ENCODE measurements at regions not wholly inside any gene's neighbourhood (a gene's known extent, or its start where the extent isn't known, plus 50 kb on each side); places are given as distances from the start of the nearest gene placed in this dataset.

DNA sequence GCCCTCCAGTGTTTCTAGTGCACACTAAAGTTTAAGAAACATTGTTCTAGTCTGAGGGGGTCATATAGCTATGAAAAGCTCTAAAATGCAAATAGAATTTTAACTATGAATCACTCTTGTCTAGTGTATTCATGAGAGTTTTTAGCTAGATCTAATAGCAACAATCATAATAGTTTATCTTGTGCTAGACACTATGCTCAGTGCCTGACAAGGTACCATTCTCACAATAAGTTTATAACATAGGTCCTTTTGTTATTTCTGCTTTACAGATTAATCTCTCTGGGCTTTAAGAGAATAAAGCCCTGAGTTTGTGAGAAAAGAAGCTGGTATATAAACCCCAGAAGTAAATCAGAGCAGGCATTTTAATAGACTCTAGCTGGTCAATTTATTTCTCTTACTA, 2120.7 kb downstream of the MAT2B start:
- DNase-seq = no peak

DNA sequence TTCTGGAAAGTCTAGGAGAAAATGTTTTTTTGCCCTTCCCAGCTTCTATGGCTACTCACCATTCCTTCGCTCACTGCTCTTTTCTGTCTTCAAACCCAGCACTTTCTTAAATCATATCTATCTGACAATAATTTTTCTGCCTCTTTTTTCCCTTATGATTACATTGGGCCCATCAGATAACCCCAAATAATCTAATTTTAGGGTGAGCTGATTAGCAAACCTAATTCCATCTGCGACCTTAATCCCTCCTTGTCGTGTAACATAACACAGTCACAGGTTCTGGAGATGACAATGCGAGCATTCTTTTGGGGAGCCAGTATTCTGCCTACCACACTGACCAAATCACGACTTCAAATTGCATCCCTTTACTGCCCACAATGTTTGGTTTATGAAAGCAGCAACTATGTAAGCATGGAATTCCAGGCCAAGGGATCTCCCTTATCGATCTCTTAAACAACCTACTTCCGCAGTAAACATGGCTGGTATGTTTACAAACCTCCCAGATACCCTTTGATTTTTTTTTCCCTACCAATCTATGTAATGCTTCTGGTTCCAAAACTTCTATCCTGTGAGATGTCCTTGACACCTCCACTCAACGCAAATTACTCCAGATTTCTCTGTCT, 2122.2 kb downstream of the MAT2B start:
- no peak for DNase-seq

DNA sequence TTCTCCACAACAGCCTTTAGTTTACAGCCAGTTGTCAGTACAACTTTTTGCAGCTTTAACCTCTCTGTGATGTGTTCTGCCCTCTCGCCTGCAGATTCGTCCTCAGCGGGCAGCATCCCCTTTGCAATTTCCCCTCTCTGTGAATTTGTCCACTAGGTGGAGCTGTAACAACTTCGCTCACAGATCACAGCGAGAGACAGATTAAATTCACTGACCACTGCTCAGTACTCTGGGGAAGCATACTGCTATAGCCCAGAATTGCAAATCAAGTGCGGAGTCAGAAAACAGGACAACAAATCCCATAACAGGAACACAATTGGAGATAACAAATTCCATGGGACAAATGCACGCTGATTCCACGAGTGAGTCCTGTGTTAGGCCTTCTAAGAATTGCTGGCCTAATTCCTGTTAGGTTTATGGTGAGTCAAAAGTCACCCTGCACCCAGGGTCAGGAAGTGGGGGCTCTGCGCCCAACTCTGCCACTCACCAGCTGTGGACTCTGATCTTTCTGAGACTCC, 2124.9 kb downstream of the MAT2B start:
- DNase-seq = peak; percentile 8

DNA sequence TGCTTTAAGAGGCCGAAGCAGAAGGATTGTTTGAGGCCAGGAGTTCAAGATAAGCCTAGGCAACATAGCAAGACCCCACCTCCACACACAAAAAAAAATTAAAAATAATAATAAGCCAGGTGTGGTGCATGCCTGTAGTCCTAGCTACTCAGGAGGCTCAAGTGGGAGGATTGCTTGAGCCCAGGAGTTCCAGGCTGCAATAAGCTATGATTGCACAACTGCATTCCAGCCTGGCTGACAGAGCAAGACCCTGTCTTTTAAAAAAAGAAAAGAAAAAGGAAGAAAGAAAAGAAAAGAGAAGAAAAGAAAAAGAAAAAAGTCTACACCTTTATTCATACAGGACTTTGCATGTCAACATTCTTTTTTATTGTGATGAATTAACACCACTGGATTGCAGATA, 2125.8 kb downstream of the MAT2B start:
- no peak for DNase-seq

DNA sequence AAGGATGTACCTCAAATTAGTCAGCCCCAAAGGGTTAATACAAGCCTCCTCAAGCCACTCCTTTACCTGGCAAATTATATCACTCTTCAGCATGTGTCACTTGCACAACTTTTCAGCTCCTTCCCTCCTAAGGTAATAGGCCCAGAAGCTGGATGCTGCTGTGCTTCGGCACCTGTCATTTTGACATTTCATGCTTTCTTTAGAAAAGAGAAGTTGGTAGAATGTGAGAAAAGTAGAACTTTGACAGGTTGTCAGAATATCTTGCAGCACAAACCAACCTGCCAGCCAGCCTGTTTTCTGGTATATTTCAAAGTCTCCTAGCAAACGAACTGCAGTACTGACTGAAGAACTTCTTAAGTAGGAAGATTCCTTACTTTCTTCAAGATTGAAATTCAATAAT, 2136.9 kb downstream of the MAT2B start:
- DNase-seq = no peak

DNA sequence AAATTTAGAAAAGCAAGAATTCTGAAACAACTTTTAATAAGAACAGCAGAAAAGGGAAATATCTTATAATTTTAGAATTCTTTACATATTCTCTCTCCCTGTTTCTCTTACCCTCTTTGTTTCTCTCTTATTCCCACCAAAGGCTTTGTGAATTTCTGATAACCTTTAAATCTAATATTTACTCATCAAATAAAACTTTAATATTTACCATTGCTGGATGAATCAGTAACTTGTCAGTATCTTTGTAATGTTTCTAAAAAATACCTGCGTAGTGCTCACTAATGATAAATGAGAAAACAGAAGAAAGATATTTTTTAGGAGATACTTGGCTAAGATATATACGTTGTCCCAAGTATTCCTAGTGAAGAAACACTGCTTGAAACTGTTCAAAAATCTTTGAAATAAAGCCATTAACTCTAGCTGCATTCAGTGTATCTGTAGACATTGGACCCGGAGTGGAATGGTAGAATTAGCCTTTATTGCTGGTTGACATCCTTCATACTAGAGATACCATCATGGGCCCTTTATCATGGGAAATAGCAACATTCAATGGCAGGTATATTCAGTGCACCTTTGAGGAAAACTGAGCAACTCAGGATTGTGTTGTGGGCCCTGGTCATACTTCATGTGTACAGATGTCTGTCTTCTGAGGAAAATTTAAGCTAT, 2160.4 kb downstream of the MAT2B start:
- no peak for DNase-seq

DNA sequence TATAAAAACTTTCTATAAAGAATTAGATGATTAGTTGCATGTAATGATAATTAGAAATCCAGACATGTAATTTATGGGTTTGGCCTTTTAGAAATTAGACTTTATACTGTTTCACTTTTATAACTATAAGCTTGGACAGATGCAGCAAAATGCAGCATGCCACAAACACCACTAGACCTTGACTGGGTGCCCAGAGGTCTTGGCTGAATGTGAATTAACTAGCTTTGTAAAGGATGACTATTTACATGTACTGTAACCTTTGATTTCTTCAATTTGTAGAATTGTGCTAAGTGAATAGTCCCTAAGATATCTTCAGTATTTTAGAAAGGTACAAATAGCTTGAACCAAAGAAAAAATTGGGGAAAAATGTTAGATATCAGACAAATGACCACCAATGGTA, 2168.1 kb downstream of the MAT2B start:
- DNase-seq = no peak

DNA sequence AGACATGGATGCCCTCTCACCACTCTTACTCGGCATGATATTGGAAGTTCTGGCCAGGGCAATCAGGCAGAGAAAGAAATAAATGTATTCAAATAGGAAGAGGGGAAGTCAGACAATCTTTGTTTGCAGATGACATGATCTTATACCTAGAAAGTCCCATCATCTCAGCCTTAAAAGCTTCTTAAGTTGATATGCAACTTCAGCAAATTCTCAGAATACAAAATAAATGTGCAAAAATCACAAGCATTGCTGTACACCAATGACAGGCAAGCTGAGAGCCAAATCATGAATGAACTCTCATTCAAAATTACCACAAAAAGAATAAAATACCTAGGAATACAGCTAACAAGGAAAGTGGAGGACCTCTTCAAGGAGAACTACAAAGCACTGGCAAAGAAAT, 2190.4 kb downstream of the MAT2B start:
- DNase-seq = no peak

DNA sequence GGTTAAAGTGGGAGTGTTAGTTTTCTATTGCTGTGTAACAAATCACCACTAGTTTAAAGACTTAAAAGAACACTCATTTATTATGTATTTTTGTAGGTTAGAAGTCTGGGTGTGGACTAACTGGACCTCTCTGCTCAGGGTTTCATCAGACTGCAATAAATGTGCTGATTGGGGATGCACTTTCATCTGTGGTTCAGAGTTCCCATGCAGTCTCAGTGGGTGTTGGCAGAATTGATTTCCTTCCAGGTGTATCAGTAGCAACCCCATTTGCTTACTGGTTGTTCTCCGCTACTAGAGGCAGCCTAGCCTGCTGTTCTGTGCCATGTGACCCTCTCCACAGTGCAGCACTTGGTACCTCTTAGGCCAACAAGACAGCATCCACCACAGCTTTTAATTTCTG, 2200.5 kb downstream of the MAT2B start:
- no peak for DNase-seq

DNA sequence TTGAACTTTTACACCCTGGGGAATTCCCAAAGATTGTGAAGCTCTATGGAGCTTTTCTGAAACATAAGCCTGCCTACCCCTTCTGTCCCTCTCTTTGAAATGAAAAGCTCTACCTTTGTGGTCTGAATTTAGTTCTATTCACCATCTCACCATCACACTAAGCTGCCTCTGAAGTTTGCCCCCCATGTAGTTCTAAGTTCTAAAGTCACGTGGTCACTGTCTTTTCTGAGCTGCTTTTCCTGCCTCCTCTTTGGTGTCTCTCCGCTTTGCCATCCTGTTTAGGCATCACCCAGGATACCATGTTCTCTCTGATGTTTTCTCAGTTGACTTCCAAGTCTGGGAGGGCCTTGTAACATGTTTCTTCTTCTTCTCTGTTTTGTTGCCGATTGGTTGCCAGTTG, 2206.6 kb downstream of the MAT2B start:
- no peak for DNase-seq

DNA sequence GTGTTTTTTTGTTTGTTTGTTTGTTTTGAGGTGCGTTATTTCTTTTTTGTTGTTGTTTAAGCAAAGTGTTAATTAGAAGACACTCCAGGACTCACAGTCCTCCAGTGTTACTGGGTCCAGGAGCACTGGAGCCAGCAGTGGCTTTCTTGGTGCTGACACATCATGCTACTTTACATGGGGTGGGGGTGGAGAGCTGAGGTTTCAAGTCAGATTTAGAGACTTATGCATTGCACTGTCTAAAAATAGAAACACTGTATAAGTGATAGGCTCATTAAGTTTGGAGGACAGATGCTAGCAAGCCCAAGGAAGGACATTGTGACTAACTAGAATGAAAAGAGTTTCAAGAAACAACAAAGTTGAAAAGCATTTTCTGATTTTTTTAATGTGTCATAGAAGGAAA, 2209.2 kb downstream of the MAT2B start:
- DNase-seq = no peak

DNA sequence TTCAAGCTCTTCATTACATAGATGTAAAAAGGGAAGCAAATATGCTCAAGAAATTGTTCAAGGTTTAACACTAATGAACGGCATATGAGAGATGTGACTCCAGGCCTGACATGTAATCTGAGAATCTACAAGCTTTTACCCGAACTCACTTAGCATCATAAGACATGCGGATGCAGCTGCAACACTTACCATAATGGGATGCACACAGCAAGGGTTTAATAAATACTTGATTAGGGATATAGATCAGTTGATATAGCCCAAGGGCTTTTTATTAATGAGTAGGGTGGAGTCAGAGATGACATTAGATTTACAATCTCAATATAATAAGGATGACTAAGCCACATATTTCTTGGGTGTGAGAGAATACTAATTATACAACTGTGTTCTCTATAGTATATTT, 2215.5 kb downstream of the MAT2B start:
- no peak for DNase-seq

DNA sequence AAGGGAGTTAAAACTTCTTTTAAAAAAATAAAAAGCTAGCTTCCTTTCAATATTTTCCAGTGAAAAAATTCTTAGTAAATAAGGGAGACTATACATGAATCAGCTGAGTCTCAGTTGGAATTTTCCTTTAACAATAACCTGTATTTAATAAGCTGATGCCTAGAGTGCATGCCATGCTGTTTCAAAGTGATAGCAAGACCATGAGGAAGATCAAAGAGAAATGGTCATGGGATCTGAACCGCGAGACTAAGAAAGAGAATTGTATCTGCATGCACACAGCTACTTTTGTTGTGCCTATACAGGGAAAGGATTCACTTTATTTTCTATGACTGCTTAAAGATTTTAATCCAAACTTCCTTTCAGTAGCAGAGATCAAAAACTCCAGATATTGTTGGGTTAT, 2217.0 kb downstream of the MAT2B start:
- no peak for DNase-seq

DNA sequence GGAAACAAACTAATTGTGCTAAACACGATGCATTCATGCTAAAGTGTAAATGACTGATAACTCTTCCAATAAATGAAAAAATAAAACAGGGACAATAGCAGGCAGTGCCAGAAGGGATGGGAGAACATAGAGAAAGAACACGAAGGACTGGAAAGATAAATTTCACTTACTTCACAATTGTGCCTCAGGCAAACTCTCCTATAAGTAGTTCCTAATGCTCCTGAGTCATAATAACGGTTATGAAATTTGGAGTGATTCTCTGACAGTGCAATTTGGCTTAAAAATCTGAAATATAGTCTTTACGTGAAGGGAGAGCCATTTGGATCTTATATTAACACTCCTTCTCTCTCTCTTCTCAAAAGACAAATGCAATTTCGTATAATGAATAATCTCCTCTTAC, 2218.5 kb downstream of the MAT2B start:
- no peak for DNase-seq

DNA sequence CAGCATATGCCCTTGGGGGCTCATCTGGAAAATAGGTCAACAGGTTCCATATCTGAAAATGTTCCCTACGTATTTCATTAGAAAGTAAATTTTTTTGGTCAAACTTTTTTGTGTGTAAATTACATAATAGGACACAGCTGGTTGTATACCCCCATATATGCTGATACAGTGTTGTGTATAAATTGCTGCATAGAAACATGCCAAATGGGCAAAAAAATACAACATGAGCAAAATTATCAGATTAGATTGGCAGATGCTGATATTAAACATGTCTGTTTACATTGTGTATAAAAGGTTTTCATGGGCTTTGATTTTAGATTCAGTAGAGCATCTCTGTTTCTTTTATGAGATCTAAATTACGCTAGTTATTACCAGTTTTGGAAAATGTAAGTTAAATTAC, 2223.0 kb downstream of the MAT2B start:
- DNase-seq = no peak

DNA sequence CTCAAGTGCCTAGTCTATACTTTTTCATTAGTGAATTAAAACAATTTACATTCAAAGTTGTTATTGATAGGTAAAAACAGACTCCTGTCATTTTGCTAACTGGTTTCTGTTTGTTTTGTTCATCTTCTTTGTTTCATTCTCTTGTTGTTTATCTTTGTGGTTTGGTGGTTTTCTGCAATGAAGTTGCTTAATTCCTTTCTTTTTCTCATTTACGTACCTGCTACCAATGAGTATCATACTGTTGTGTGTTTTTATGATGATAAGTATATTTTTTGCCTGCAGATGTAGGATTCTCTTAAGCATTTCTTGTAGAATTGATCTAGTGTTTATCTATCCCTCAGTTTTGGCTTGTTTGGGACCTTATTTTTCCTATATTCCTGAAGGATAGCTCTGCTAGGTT, 2230.0 kb downstream of the MAT2B start:
- no peak for DNase-seq

DNA sequence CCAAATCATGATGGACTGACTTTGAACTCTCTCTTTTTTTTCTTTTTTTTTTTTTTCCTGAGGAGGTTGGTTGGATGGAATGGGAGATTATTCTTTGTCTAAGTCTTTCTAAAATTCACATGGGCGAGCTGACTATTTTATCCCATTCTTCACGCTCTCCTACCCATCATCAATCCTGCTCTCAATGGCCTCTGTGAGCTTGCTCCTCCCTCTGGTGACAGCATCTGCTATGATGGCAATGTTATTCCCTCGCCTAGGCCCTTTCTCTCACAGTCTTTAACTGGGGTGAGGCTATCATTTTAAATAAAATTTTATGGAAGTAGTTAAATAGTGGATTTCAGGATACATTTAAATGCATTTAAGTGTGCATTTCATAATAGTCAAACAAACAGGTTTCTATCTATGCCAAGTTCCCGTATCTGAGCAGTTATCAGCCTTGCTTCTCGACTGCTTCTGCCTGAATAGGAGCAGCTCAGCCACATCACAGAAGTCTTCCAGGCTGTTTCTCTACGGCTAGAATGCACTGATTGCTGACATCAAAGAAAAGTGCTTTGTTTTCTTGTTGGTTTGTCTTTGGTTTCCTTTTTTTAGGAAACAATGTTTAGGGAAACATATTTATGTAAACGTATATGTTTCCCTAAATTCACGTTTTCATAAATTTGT, 2233.8 kb downstream of the MAT2B start:
- DNase-seq = no peak

DNA sequence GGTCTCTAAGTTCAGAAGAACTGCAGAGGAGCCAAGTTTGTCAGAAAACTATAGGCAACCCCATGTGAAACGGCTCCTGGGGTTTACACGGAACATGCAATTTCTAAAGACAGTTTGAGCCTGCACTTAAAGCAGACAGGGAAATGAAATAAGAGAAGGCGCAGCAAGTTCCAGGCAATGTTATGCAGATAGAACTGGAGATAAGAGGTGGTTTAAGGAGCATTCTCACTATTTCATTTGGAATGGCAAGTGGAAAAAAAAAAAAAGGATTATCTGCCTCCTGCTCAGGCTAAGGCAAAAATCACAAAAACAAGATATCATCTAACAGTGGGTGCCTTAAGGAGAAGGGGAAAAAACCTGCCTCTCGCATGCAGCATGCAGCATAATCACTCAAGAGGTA, 2252.4 kb downstream of the MAT2B start:
- DNase-seq = no peak

DNA sequence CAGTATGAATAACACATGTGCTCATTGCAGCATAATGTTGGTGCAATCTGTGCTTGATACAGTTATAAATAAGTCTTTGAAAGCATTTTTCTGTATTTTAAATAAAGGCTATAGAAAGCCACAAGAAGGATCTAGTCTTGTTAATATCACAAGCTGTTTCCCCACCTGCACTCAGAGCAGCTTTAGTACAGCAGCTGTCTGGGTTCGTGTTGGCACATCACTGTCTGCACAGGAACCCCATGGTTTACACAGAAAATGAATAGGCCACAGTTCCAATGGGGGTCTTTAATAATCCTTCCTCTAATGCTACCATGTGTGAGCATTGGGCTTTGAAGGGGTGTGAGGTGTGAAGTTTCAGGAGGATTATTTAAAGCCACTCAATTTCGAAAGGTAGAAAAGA, 2269.7 kb downstream of the MAT2B start:
- DNase-seq = no peak

DNA sequence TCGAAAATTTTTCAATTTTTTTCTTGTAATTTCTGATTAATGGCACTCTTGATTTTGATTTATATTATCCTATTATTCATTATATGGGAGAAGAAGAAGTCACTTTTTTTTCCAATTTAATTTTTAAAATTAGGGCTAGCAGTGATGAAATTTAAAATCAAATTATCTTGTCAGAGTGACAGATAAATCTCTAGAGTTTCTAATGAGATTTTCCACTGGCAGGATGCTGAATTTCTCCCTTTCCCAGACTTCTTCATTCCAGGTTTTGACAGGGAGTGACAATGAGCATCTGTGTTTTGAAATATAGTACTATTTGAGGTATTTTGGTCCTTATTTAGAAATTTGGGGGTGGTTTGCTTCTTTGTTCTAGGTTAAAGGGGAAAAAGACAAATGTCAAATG, 2274.1 kb downstream of the MAT2B start:
- DNase-seq = no peak

DNA sequence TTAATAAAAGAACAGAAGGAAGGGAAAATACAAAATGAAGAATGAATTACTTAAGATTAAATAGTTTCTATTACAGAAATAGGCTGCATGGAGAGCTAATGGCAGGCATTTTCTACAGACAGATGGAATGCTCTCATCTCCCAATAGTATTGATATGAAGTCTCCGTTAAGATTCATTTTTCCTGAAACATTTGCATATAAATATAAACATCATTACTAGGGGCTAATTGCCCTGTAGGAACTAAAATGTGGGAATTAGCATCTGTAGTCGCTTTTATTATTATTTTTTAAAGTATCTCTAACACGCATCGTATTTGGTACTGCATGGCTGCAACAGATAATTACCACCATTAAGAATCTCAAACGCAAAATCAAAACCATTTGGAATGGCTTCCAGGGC, 2275.5 kb downstream of the MAT2B start:
- no peak for DNase-seq

DNA sequence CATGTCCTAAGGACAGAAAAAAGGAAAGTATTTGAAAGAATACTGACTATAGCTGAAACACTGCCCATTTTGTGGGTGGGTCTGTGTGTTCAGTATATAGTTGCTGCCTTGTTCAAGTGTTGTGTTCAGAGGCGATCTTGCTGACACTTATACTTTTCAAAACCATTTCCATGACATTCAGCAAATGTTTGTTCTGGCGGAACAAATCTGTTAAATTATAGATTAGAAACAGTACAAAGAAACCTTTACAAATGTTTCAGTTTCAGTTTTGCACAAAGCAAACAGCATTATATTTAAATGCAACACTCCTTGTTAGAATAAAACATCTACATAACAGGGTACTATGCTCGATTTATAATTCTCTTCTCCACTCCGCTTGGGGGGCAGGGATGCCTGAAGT, 2276.3 kb downstream of the MAT2B start:
- no peak for DNase-seq

DNA sequence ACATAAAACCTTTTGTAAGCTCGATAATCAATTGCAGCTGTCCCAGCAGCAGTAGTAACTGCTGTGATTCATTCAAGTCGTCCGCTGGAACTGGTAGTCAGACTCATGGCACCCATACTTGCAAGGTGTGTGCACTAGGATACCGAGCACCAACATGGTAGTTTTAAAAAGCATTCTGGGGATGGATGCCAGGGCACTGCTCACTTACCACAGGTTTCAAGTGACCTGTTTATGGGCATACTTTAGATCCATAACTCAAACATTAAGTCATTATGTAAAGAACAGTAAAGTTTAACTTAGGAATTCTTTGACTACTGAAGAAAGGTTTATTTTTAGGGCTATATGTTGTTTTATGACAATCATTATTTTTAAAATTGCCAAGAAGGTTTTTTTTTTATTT, 2277.6 kb downstream of the MAT2B start:
- DNase-seq = no peak

DNA sequence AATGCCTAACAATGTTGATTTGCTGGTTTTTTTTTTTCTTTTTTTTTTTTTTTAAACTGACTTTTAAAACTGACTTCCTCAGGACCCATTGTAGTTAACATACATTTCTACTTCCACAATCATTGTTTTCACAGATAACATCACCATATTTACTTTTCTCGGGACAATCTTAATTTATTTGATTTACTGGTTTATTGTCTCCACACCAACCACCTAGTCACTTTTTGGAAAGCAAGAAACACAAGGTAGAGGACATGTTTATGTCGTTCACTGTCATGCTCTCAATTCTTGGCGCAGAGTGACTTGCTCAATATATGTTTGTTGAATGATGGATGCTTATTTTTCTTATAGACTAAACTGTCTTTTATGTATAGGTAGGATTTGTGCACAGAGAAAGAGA, 2280.7 kb downstream of the MAT2B start:
- no peak for DNase-seq

DNA sequence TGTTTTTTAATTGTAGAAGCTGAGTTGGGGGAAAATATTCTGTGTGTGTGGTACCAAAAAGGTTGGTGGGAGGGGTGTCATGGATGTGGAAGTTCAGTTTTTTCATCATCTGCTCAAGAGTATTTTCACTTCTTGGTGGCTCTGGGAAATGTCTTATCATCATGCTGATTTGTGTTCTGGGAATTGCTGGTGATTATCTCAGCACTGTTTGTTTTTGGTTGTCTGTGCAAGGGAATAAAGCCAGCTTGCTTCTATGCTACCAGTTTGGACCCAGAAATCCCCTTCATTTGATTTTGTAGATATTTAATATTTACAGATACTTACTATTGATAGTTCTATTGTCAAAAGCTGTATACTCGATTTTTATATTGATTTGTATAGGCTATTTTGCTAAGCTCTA, 2289.7 kb downstream of the MAT2B start:
- no peak for DNase-seq
